Fibroblast of the aortic adventitia (primary cell): ENCODE measurements at regions not wholly inside any gene's neighbourhood (a gene's known extent, or its start where the extent isn't known, plus 50 kb on each side); places are given as distances from the start of the nearest gene placed in this dataset.

ENCODE experiments used
- DNase-seq: peaks from one replicate; pipeline ENCODE4 v3.0.0-alpha.2; 2010; ENCODE audit warnings: low read depth
- H3K4me3 ChIP-seq: 2 replicates; pipeline ENCODE4 v1.5.1; 2011; ENCODE audit warnings: low read depth, mild to moderate bottlenecking, control low read depth, low read length, moderate library complexity
- TF ChIP-seq, protein P1 (sequence below): IDR thresholded peaks from 2 replicates; pipeline ENCODE4 v1.5.1; 2011; ENCODE audit warnings: mild to moderate bottlenecking, low read length, control low read depth, inconsistent platforms; ENCODE audit not compliant: insufficient read depth

DNA sequence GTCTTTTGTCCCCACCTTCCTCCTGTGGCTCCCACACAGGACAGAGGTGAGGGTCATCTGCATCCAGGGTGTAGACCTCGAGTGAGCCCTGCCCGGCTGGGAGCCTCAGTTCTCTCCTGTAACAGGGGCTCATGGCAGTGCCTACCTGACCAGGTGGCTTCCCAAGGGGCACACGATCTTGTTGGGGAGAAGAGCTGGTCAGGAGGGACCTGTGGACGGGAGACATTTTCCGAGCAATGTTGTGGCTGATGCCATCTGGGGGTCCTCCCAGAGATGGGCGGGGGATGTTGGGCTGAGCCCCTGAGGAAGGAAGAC is 51.9 kb downstream of the CEBPB start:
- TF ChIP-seq, protein P1, sequence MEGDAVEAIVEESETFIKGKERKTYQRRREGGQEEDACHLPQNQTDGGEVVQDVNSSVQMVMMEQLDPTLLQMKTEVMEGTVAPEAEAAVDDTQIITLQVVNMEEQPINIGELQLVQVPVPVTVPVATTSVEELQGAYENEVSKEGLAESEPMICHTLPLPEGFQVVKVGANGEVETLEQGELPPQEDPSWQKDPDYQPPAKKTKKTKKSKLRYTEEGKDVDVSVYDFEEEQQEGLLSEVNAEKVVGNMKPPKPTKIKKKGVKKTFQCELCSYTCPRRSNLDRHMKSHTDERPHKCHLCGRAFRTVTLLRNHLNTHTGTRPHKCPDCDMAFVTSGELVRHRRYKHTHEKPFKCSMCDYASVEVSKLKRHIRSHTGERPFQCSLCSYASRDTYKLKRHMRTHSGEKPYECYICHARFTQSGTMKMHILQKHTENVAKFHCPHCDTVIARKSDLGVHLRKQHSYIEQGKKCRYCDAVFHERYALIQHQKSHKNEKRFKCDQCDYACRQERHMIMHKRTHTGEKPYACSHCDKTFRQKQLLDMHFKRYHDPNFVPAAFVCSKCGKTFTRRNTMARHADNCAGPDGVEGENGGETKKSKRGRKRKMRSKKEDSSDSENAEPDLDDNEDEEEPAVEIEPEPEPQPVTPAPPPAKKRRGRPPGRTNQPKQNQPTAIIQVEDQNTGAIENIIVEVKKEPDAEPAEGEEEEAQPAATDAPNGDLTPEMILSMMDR, result no peak
- H3K4me3 ChIP-seq, result no peak overlapping the region
- DNase-seq, result no peak

DNA sequence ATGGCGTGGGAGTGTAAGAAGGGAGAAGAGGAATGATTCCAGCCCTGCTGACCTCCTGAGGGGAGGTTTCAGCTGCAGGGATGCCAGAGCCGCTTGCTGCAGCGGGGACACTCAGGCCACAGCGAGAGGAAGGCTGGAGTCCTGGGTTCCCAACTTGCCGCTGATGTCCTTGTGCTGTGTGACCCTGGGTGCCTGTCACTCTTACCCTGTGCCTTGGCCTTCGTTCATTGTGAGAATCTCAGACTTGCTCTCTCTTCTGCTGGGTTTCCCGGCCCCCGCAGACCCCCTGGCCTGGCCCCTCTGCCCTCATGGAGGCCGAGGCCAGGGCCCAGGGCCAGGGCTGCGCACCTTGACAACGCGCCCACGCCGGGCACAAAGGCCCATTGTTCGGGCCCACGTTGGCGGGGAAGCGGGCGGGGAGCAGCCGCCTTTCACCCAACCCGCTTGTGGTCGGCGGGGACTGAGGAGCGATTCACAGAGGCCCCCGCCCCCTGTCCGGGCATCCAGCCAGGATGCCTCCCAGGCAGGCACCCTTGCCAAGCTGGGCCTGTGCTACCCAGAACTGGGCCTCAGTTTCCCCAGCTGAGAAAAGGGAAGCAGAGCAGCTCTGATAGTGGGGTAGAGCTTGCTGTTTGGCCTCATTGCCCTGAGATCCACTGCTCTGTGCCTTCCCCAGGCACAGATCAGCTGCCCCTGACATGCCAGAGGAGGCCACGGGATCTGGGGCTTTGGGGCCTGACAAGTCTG is 52.4 kb downstream of the CEBPB start:
- DNase-seq, result no peak

DNA sequence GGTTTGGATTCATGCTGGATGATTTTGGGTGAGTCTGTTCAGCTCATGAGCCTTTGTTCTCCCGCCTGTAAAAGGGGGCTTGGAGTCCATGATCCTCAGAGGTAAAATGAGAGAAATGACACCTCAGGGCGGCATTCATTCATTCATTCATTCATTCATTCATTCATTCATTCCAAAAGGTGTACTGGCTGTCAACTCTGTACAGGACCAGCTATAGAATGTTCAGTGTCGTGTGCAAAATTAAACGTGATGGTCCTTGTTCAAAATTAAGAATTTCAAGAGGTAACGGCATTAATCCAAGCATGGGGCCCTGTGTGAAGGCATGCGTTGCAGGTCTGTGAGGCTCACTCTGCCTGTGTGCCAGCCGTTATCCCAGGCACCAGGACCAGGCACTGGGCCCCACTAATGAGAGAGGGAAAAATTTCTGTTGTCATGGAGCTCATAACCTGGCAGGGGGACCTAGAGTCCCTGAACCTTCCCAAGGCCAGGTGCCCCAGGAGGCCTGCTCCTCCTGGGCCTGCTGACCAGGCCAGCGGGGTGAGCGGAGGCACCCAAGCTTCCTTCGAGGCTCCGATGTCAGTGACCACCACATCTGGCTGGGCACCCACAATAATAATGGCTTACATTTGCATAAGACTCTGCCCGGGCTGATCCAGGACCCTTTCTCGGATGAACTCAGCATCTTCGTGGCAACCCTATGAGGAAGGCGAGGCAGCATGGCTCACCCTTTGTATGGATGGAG is 53.2 kb downstream of the CEBPB start:
- TF ChIP-seq, protein P1, result no peak
- no peak overlapping the region for H3K4me3 ChIP-seq
- no peak for DNase-seq

More for the DNA sequence above, 52.4 kb downstream of the CEBPB start:
- no peak overlapping the region for H3K4me3 ChIP-seq
- TF ChIP-seq, protein P1, result no peak

DNA sequence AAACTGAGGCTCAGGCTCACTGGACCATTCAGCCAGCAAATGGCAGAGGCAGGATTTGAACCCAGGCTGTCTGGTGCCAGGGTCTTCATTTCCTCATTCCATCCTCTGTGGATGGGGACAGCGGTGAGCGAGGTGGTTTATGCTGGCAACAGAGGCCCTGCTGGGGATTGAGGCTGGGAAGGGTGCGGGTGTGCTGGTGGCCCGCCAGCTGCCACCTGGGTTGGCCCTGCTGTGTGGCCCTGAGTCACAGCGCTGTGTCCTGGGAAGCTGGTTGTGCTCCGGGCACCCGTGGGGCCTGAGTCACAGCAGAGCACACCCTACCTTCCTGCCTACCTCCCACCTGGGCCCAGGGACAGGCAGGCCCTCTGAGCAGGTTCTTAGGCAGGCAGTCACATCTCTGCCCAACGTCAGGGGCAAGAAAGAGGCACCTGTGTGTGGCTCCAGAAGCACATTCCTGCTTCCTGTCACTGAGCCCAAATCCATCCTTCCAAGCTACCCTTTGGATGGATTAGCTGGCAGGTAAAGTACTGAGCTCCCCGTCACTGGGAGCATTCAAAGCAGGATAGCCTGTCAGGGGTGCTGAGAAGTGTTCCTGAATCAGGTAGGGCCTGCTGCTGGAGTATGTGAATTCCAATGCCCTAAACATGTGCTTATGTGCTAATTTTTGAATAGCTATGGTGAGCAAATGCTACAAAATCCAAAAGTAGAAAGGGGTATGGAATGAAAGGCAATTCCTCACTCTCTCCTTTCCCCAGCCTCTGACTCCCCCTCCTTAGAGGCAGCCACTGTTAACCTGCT is 53.9 kb downstream of the CEBPB start:
- DNase-seq, result no peak

DNA sequence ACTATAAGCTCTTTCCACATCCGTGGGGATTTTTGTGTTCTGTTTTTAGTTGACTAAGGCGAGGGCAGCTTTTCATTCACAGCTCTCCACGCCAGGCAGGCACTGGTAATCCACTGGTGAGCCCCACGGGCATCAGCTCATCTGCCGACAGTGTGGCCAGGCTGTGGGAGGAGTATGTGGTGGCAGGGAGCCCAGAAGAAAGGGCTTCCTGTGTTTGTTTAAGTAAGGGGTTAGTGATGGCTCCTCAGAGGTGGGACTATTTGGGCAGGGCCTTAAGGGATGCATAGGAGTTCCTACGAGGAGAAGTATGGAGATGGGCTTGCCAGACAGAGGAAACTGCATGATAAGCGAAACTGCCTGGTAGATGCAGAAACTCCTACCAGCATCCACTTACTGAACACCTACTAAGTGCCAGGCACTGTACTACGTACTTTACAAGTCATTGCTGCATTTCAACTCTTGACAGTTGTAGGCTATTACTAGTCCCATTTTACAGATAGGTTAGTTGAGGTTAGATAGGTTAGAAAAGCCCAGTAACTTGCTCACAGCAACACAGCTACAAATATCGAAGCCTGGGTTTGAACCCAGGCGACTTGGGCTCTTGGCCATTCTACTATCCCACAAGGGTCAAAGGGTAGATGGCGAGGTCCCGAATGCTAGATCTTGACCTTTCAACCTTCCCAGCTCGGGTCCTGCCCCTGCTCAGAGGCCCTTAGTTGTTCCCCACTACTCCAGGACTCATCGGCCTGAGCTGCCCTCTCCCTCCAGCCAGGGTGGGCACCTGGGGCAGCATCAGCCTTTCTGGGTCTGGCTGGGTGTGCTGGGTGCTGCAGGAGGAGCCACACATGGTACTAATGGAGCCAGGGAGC is 55.1 kb downstream of the CEBPB start:
- H3K4me3 ChIP-seq, result no peak overlapping the region
- TF ChIP-seq, protein P1, result no peak
- peak; percentile 52 for DNase-seq

More for the DNA sequence above, 53.9 kb downstream of the CEBPB start:
- no peak overlapping the region for H3K4me3 ChIP-seq
- TF ChIP-seq, protein P1, result no peak
